Peyer's patch (tissue), 4 donors: ENCODE measurements at regions not wholly inside any gene's neighbourhood (a gene's known extent, or its start where the extent isn't known, plus 50 kb on each side); places are given as distances from the start of the nearest gene placed in this dataset.
A peak's percentile ranks its signal among the peaks of the same experiment; 100 is the strongest.
"Not testable (repeated sequence)": the region's sequence is repeated elsewhere in the genome, so short reads cannot be mapped to it uniquely, and the experiment has no call there.

Experiments used
- DNase-seq, 3 donors: peaks; one replicate each; pipeline ENCODE4 v3.0.0-alpha.2; 2017 to 2019
- H3K27ac ChIP-seq, 4 donors: fragments of 200-600 bp; sonication (generic); one replicate each; pipeline ENCODE4 v1.5.1; 2016 to 2019
- H3K27me3 ChIP-seq, 2 donors: fragments of 200-600 bp; sonication (generic); one replicate each; pipeline ENCODE4 v1.5.1; 2019
- H3K36me3 ChIP-seq, 3 donors: fragments of 200-600 bp; sonication (generic); one replicate each; pipeline ENCODE4 v1.5.1; 2016 to 2019
- H3K4me1 ChIP-seq, 4 donors: fragments of 200-600 bp; sonication (generic); one replicate each; pipeline ENCODE4 v1.5.1; 2016 to 2019
- H3K4me3 ChIP-seq, 4 donors: fragments of 200-600 bp; sonication (generic); 1 replicate in 3 of 4; 2 replicates in 1 of 4; pipeline ENCODE4 v1.5.1; 2016 to 2019; ENCODE audit warnings: mild to moderate bottlenecking in 1 of 4
- H3K9me3 ChIP-seq, 4 donors: fragments of 200-600 bp; sonication (generic); one replicate each; pipeline ENCODE4 v1.5.1; 2016 to 2019; ENCODE audit warnings: mild to moderate bottlenecking in 1 of 4
- POLR2A ChIP-seq, 2 donors: fragments of 450-650 bp; IDR thresholded peaks; one replicate each; pipeline ENCODE4 v1.5.1; 2017; ENCODE audit warnings: antibody characterized with exemption in 2 of 2, mild to moderate bottlenecking in 2 of 2, moderate library complexity in 2 of 2
- TF ChIP-seq, protein P1 (sequence below), 6 experiments: fragments of 450-650 bp in 4 of 6; fragments of 200-600 bp in 2 of 6; sonication (generic) in 1 of 6; IDR thresholded peaks; one replicate each; pipeline ENCODE4 v1.5.1; 2017 to 2019; ENCODE audit warnings: antibody characterized with exemption in 6 of 6, mild to moderate bottlenecking in 3 of 6, moderate library complexity in 1 of 6

DNA sequence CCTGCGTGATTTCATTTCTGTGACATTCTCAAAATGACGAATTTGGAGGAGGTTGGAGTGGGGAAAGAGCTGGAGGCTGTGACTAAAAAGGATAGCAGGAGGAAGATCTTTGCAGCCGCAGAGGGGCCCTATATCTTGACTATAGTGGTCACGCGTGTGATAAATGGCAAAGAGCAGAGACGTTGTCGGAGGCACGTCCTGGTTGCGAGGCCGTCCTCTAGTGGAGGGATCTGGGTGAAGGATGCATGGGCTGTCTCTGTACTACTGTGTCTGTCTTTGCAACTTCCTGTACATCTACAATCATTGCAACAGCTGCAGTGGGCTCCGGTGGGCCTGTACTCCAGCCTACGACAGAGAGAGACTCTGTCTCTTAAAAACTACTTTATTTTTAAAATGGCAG lies 76.6 kb downstream of the YTHDF1 start:
- TF ChIP-seq POLR2A (IDR thresholded peaks at IDR 0.05), result no peak
- TF ChIP-seq, protein P1, sequence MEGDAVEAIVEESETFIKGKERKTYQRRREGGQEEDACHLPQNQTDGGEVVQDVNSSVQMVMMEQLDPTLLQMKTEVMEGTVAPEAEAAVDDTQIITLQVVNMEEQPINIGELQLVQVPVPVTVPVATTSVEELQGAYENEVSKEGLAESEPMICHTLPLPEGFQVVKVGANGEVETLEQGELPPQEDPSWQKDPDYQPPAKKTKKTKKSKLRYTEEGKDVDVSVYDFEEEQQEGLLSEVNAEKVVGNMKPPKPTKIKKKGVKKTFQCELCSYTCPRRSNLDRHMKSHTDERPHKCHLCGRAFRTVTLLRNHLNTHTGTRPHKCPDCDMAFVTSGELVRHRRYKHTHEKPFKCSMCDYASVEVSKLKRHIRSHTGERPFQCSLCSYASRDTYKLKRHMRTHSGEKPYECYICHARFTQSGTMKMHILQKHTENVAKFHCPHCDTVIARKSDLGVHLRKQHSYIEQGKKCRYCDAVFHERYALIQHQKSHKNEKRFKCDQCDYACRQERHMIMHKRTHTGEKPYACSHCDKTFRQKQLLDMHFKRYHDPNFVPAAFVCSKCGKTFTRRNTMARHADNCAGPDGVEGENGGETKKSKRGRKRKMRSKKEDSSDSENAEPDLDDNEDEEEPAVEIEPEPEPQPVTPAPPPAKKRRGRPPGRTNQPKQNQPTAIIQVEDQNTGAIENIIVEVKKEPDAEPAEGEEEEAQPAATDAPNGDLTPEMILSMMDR (IDR thresholded peaks at IDR 0.05), result no peak
- Histone ChIP-seq H3K4me1 (no peaks in the 10 kb centered on the region), H3K27ac (no peak overlapping the region), H3K27me3 (no peaks in the 10 kb centered on the region), H3K4me3 (no peak overlapping the region), H3K36me3 (no peaks in the 10 kb centered on the region), H3K9me3 (no peaks in the 10 kb centered on the region)
- no peak for DNase-seq

DNA sequence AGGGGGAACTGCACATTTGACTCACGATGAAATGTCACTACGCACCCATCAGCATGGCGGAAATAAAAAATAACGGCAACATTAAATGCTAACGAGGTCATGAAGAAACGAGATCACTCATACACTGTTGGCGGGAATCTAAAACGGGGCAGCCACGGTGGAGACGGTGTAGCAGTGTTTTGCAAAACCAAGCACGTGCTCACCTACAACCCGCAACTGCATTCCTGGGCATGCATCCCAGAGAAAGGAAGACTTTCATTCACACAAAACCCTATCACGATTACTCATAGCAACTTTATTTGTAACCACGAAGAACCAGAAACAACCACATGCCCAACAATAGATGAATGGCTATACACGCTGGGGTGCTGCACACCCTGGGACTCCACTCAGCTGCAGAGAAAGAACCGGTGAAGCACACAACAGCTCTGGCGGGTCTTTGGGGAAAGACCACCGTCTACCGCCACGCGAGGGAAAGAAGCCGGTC lies 77.0 kb downstream of the YTHDF1 start:
- no peaks in the 10 kb centered on the region for H3K4me1 ChIP-seq
- no peaks in the 10 kb centered on the region for H3K9me3 ChIP-seq
- no peaks in the 10 kb centered on the region for H3K27me3 ChIP-seq
- no peak for TF ChIP-seq POLR2A (IDR thresholded peaks at IDR 0.05)
- TF ChIP-seq, protein P1 (IDR thresholded peaks at IDR 0.05), result no peak
- H3K36me3 ChIP-seq, result no peaks in the 10 kb centered on the region
- H3K4me3 ChIP-seq, result no peak overlapping the region
- no peak for DNase-seq
- no peak overlapping the region for H3K27ac ChIP-seq

DNA sequence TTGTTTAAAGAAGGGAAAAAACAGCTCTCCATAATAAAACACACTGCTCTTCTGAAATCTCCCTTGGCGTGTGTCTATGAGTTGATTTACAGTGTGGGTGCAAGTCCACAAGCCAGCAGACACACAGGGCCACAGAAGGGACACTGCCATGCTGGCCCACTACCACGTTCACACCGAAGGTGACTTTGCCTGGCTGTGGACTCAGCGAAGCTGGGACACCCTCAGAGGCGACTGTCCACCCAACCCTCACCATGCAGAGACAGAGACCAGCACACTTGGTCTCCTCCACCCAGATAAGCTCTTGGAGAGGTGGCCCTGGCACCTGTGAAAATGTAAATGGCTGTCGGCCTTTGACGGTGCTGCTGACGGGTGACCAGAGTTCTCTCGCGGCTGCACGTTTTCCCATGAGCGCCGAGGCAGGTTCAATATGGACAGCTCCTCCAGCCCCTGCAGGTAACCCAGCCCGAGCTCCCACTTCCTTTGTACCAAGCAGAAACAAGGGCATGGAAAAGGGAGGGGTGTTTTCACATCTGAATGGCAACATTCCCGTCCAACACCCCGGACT lies 78.0 kb downstream of the YTHDF1 start:
- Histone ChIP-seq H3K9me3 (no peaks in the 10 kb centered on the region), H3K4me3 (no peak overlapping the region), H3K4me1 (no peaks in the 10 kb centered on the region), H3K36me3 (no peaks in the 10 kb centered on the region), H3K27ac (no peak overlapping the region), H3K27me3 (no peaks in the 10 kb centered on the region)
- DNase-seq, result no peak
- no peak for TF ChIP-seq POLR2A (IDR thresholded peaks at IDR 0.05)
- TF ChIP-seq, protein P1 (IDR thresholded peaks at IDR 0.05), result no peak

DNA sequence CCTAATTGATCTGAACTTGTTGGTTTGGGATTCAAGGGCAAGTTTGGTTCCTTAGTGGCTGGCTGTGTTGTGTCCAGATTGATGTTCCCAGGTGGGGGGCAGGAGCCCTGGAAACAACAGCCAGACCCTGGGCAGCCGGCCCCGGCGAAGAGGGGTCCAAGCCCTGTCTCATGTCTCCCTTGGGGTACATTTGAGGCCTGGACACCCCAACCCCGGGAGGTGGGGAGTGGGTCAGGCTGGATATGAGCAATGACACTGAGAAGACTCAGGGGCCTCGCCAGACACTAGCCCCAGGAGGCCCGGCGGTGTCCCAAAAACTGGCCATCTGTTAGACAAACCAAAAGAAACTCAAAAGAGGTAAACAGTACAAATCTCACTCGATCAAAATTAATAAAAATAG lies 79.6 kb downstream of the YTHDF1 start:
- Histone ChIP-seq H3K4me1 (no peaks in the 10 kb centered on the region), H3K27ac (no peak overlapping the region), H3K4me3 (no peak overlapping the region), H3K27me3 (no peaks in the 10 kb centered on the region), H3K36me3 (no peaks in the 10 kb centered on the region), H3K9me3 (no peaks in the 10 kb centered on the region)
- DNase-seq, result peak in 1 of 3 donors; percentile 14
- TF ChIP-seq POLR2A (IDR thresholded peaks at IDR 0.05), result no peak
- TF ChIP-seq, protein P1 (IDR thresholded peaks at IDR 0.05), result no peak

DNA sequence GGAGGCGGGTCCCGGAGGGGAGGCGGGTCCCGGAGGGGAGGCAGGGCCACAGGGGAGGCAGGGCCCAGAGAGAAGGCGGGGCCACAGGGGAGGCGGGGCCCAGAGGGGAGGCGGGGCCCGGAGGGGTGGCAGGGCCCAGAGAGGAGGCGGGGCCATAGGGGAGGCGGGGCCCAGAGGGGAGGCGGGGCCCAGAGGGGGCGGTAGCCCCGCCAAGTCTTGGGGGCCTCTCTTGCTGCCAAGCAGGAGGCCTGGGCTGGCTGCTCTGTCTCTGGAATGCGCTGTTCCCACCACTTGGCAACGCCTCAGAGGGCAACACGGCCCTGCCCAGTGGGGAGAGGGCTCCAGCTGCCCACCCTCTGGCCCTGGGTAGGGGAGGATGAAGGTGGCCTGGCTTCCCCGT lies 80.5 kb downstream of the YTHDF1 start:
- Histone ChIP-seq H3K27me3 (no peaks in the 10 kb centered on the region), H3K27ac (no peak overlapping the region), H3K4me3 (no peak overlapping the region), H3K4me1 (no peaks in the 10 kb centered on the region), H3K9me3 (no peaks in the 10 kb centered on the region), H3K36me3 (no peaks in the 10 kb centered on the region)
- TF ChIP-seq POLR2A (IDR thresholded peaks at IDR 0.05), result no peak
- TF ChIP-seq, protein P1 (IDR thresholded peaks at IDR 0.05), result no peak
- peak in 1 of 3 donors; percentile 21 for DNase-seq

DNA sequence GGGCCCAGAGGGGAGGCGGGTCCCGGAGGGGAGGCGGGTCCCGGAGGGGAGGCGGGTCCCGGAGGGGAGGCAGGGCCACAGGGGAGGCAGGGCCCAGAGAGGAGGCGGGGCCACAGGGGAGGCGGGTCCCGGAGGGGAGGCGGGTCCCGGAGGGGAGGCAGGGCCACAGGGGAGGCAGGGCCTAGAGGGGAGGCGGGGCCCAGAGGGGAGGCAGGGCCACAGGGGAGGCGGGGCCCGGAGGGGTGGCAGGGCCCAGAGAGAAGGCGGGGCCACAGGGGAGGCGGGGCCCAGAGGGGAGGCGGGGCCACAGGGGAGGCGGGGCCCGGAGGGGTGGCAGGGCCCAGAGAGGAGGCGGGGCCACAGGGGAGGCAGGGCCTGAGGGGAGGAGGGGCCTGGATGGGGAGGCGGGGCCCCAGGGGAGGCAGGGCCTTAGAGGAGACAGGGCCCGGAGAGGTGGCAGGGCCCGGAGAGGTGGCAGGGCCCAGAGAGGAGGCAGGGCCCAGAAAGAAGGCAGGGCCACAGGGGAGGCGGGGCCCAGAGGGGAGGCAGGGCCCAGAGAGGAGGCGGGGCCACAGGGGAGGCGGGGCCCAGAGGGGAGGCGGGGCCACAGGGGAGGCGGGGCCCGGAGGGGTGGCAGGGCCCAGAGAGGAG lies 81.1 kb downstream of the YTHDF1 start:
- not testable (repeated sequence) for H3K27ac ChIP-seq, H3K27me3 ChIP-seq, H3K4me3 ChIP-seq, H3K9me3 ChIP-seq, H3K36me3 ChIP-seq, H3K4me1 ChIP-seq
- peak in 1 of 3 donors; percentile 31 for DNase-seq
